GM19452 (cell line): ENCODE measurements at regions not wholly inside any gene's neighbourhood (a gene's known extent, or its start where the extent isn't known, plus 50 kb on each side); places are given as distances from the start of the nearest gene placed in this dataset.
"Not testable (repeated sequence)": the region's sequence is repeated elsewhere in the genome, so short reads cannot be mapped to it uniquely, and the experiment has no call there.

Experiments used
- ATAC-seq: cut with Tn5 transposase; IDR thresholded peaks from one replicate; pipeline ENCODE4 v1.9.1; 2021; ENCODE audit not compliant: unreplicated experiment

DNA sequence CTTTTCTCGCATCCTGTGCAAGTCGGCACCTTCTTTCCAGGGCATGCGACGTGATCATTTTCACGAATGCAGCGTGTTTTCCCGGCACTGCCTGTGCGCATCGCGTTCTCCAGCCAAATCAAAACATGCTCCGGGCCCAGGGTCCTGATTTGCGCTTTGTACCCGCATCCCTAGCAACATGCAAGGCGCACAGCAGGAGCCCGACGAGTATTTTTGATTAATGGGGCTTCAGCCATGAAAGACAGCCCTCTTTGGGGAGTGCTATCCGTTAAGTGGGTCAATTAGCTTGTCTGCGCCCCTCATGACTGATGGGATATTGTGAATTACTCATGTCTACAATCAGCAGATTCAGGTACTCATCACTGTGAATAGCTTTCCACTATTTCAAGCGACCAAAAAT lies 243.3 kb upstream of the RNF32 start:
- ATAC-seq = no peak

DNA sequence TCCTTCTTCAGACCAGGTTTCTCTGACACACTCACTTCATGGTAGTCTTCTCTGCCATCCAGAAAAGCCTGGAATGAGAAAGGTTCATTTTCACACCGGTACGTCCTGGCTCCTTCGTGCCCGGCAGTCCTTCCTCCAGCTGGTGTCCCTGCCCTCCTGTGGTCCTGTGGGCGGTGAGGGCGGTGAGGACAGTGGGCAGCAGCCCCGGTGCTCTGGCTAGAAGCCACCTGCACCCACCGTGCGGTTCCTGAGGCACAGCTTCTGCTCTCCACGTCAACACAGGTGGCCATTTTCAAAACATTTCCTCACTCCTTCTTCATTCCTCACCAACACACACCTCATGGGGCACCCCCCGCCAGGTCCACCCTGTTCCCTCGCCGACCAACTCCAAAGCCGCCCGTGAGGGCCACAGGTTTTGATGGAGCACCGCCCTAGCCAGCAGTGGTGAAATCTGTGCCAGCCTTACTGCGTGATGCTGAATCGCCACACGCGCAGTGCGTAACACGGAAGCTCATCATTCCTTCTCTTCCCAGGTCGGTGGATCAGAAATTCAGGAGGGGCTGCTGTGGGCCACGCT lies 251.4 kb upstream of the RNF32 start:
- no peak for ATAC-seq

DNA sequence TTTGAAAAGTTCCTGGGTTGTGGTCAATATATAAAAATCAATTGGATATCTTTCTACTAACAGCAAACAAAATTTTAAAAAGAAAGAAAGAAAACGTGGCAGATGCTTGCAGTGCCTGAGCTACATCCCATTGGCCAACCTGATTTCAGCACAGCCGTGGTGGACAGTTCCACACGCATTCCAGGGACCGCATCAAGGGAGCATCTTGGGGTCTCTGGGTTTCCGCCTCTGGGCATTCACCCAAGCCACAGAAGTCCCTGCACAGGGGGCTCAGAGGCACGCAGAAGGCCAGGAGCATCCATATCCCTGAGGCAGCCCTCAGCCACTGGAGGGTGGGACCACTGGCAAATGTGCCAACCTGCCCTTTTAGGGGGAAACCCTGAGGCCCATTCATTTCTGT lies 254.5 kb upstream of the RNF32 start:
- no peak for ATAC-seq

DNA sequence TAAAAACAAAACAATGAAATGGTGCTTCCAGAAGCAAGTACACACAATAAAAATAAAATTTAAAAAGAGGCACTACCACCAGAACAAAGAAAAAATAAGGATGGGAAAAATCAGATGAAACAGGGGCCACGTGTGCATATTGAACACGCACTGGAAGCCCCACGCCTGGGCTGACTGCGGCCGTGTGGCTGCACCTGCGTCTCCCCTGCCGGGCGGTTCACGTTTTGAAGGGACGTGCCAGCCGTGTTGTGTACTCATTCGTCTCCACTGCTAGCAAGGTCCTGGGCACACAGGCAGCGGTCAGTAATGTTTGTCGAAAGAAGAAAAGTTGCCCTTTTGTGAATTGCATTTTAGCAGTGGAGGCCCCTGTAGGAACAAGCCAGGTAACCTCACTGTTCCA lies 255.9 kb upstream of the RNF32 start:
- no peak for ATAC-seq

DNA sequence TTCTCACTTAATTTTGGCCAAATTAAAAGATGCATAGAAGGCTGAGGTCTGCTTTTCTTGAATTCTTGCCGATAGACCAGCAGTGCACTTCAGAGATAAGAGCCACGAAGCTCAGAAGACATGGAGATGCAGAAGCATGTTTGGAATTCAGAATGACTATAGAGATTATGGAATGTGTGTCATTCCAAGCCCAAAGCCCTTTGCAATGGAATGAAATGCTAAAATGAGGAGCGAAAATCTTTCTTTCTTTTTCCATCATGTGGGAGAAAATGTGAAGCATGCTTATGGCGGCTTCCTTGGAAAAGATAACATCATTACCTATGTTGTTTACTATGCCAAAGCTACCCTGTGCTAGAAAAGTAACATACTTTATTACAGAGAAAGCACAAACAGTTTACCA lies 257.0 kb upstream of the RNF32 start:
- ATAC-seq = no peak

DNA sequence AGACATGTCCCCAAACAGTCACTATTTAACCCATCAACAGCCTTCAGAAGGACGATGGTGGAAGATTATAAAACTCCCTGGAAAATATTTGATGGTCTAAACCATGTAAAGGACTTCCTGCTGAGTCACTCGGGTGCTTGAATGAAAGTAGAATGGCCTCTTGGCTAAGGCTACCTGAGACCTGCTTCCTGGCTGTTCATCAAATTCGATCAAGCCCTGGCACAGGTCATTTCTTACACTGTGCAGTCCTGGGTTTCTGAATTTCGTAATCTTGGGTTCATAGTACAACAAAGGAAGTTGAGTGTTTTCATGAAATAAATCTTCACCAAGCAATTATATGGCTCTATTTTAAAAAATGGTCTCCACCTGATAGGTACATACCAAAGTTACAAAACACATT lies 260.3 kb upstream of the RNF32 start:
- ATAC-seq = no peak

DNA sequence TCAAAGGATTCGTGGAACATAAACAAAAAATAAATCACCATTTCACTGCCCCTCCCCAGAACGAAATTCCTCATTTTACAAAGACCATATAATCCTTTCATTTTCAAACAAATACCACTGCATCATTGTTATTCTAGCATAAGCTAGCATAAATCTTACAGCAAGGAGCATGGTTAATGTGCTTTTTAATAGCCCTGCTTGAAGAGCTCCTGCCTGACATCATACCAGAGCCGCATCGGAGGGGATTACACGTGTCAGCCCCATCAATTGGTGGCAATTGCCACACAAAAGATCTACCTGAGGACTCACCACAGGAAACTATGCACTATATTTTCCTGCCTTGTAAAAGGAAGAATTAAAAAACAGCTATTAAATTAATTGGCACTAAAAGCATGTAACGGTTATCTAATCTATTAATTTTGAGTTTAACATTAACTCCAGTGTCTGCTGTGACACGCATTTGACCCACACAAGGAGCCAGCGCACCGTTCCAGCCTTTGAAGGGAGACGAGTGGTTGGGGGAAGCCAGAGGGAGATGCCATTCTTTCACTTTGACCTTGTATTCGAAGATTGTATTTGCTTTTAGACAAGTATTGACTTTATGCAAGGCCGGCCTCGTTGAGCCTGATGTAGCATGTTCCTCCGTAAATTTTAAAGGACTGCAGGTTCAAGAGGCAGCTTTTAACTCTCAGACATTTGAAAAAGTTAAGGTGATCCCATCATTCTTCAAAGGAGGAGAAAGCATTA lies 261.1 kb upstream of the RNF32 start:
- no peak for ATAC-seq

DNA sequence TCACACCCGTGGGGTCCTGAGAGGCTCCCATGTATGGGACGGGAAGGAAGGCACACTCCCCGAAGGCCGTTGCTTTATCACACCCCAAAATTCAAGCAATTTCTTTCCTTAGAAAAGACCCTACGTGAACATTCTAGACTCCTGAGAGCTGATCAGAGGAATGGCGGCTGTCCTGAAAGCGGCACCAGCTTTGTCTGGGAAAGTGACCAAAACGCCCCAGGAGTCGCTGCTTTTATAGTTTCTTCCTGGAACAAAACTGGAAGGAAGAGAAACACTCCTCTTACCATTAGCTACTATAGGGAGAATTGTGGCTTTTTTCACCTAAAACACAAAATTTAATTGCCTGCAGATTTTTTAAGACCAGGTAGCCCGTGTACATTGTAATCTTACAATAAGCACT lies 261.8 kb upstream of the RNF32 start:
- ATAC-seq = no peak

DNA sequence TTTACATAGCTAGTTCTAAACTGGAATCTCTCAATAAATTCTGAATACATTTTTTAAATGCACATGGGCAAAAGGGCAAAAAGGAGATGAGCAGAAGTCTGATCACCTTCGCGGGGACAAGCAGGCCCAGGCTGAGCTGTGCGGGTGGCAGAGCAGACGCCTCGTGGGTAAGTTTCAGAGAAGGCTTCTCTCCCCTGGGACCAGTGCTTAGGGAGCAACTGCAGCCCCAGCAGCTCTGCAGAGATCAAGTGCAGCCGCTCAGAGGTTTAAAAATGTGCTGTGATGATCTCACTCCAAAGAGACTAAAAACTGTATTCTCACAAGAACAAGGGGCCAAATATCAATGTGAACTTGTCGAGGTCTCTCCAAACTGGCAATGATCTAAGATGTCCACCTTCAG lies 264.3 kb upstream of the RNF32 start:
- no peak for ATAC-seq

DNA sequence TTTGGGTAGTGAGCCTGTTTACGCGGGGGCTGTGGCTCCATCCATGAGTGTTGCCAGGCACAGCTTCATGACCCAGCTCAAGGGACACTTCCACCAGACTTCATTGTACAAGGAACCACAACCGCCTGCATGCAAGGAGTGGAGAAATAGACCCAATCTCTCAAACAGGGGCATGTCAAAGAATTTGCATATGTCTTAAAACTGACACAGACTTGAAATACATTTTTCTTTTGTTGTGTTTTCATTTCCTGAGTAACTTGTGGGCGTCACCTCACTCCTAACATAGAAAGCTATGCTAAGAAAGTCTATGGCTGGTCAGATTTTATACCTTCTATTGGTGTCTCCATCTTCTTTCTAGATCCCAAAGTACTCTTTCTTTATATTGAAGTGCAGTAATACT lies 266.2 kb upstream of the RNF32 start:
- ATAC-seq = no peak

DNA sequence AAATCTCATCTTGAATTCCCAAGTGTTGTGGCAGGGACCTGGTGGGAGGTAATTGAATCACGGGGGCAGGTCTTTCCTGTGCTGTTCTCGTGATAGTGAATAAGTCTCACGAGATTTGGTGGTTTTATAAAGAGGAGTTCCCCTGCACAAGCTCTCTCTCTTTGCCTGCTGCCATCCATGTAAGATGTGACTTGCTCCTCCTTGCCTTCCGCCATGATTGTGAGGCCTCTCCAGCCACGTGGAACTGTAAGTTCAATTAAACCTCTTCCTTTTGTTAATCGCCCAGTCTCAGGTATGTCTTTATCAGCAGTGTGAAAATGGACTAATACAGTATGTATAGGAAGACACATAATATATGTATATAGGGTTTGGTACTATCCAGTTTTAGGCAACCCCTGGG lies 270.6 kb upstream of the RNF32 start:
- ATAC-seq = not testable (repeated sequence)

DNA sequence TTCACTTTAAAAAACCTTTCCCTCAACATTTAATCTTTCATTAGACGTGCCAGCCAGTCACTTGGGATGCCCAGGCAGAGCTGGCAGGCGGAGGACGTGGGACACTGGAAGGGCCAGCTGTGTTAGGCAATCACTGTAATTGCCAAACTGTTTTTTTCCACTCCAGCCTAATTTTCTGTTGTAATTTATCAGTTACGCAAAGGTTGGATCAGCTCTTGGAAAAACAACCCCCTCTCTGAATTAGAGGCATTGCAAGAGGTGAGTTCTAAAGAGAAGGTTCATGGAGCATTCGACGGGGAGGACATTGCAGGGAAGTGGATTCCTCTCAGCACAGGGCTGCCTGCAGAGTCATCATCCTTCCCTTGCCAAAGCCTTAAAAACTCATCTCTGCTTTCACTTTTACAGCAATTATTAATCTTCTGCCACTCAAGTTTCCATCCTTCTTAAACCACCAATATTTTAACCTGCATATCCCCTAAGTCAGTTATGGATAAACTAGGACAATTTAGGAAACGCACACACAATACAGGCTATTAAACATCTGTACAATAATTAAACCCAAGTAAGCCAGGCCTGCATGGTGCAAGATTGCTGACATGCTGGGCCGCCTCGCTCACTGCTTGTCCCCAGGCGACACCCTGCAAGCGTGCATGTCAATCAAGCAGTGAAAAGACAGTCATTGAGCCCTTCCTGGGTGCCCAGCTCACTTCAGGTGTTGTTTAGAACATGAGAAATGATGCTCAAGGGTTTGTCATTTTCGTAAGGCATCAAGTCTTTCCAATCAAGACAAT lies 272.3 kb upstream of the RNF32 start:
- ATAC-seq = no peak

DNA sequence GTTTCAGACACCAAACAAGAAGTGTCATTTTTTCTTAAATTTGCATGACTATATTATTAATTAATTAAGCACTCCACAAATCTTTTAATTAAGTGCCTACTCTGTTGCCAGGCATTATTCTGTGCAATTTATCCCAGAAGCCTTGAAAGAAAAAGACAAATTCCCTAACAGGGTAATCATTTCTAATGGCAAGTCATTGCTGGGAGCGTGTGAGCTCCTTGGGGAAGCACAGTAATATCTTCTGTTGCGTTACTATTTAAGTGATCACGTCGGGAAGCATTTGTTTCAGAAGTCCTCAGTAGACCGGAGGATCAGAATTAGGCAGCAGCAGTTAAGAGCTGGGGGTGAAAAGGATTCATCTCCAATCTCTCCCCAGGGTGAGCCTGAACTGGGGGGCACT lies 276.8 kb upstream of the RNF32 start:
- ATAC-seq = no peak

DNA sequence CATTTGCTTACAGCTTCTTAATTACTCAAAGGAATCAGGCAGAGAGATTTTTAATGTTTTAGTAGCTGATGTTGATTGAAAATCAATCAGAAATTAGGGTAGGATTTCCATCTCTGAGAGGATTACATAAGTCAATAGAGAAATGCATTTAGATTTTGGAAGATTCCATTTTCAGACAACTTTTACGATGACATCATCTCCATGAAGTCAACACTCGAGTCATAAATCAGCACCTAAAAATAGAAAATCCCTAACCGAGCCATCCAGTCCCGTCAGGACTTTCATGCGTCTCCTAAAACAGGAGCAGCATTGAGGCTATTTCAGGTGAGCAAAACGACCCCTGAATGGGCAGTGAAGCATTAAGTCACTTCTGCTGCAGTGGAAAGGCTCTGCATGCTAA lies 279.7 kb upstream of the RNF32 start:
- no peak for ATAC-seq

DNA sequence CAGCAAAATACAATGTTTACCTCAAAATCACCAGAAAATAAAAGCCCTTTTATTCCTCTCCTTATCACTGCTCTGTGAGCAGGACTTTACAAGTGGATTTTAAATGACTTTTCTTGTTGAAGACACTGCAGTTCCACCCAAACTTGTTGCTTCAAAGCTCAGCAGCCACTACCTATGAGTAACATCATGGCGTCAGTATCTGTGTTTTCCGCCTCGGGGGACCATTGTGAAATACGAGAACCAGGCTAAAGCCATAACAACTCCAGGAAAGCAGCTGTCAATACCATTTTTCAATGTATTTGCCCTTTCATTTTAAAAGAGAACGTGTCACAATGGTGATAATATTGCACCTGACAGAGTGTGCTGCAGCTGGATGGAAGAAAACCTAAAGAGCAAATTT lies 284.0 kb upstream of the RNF32 start:
- ATAC-seq = no peak

DNA sequence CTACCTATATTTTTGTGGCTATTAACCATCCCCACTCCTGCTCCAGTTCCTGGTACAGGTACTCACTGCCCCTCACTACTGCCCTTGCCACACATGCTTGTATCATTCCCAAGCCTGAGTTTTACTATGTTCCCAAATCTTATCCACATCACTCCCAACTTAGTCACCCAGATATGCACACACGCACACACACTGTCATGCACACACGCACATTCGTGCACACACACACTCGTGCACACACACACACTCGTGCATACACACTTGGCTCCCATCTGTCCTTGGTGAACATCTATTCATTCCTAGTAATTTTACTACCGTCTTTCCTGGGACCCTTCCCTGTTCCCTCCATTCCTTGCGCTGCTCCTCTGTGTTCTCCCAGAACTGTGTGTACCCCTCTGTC lies 287.2 kb upstream of the RNF32 start:
- no peak for ATAC-seq

DNA sequence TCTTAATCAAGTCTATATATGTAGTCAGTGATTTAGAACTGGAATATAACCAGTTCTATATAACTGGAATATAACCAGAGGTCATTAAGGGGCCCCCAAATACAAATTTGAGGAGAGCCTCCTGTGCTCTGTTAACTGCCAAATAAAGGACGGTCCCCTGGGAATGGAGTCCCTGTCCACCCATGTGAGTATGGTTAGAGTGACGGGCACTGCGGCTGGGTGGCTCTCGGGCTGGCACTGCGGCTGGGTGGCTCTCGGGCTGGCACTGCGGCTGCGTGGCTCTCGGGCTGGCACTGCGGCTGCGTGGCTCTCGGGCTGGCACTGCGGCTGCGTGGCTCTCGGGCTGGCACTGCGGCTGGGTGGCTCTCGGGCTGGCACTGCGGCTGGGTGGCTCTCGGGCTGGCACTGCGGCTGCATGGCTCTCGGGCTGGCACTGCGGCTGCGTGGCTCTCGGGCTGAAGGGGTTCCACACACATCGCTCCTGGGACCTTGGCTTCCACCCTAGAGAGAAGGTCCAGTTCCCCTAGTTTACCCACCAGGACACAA lies 292.8 kb upstream of the RNF32 start:
- ATAC-seq = not testable (repeated sequence)

DNA sequence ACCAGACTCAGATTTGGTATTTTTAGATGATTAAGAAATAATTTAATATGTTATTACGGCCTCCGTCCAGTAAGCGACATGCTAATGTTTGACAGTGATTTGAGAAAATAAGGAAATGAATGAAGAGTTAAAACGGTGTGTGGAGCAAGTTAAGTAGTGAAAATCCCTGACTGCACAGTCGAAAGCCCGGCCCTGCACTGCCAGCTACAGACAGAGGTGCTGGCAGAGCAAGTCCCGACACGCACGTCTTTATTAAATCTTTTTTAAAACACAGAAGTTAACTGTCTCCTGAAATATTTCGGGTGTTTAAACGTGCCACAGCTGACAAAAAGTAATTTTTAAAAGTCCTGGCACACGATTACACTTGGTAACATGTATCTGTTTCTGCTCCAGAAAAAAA lies 293.4 kb upstream of the RNF32 start:
- ATAC-seq = no peak

DNA sequence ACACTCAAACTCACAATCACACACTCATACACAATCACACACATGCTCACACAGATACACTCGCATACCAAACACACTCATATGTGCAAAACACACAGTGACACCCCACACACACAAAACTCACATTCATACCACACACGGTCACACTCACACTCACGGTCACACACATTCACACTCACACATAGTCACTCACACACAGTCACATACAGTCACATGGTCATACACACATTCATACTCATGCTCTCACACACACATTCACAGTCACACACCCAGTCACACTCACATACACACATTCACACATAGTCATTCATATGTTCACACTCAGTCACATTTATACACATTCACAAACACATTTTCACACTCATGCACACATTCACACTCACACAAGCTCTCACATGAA lies 296.0 kb upstream of the RNF32 start:
- no peak for ATAC-seq

DNA sequence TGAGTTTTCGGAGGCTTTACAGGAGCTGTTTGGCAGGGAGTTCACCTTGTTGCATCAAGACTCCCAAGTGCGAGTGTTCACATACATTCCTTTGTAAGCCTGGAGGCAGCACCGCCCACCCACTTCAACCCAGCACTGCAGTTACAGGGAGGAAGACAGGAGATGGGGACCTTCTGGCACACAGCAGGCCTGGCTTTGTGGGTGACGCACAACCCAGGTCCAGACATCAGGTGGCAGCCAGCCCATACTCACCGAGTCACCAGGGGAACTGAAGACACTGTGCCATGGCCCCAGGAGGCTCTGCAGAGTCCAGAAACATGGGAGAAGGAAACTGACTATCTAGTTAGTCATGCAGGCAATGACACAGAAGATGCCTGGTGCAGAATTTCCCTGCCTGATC lies 305.9 kb upstream of the RNF32 start:
- ATAC-seq = no peak

DNA sequence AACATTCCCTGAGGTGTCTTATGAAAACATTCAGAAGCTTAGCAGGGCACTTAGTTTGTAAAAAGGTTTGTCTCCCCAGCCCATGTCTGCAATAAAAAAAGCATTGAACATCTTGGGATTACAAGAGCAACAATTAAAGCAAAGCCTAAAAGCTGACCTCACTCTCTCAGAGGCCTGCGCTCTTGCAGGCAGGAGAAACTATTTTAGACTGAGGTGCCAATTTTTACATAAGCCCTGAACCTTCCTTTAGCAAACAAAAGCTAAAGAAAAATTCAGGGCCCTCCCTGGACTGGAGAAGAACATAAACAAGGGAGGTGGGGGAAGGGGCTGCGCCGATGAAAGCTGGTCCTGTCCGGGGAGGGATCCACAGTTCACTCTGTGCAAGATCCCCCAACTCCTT lies 312.7 kb upstream of the RNF32 start:
- ATAC-seq = no peak

DNA sequence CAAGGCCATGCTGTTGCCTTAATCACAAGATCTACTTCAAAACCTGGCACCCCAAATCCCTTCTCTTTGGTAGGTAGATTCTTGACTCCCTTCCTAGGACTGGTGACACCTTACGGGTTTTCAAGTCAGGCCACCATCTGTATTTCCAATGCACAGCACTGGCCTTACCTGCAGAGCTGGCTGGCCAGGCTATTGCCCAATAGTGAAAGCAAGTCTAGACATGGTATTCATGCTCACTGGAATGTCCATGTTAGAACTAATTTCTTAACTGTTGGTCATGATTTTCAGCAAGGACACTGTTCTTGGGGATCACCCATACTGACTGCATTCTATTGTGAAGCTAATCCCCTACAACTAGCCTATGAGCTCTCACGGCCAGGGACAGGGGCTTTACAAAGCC lies 313.1 kb upstream of the RNF32 start:
- ATAC-seq = no peak
